ENCODE measurements at regions not wholly inside any gene's neighbourhood (a gene's known extent, or its start where the extent isn't known, plus 50 kb on each side); places are given as distances from the start of the nearest gene placed in this dataset.

DNA sequence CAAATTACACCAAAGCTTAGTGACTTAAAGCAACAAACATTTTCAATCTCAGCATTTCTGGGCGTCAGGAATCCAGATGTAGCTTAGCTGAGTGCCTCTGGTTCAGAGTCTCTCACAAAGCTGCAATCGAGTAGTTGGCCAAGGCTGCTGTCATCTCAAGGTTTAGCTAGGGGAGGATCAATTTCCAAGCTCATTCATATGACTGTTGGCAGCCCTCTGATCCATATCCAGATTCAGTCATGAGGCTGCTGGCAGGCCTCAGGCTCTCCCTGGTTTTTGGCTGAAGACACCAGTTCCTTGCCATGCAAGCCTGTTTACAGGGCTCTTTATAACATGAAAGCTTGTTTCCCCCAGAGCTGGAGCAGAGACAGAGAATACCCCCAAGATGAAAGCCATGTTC is 419.5 kb upstream of the TLE4 start:
- WGBS, 2 experiments (ENCODE audit: extremely low coverage in 1 of 2, insufficient coverage in 1 of 2, insufficient read length in 1 of 2, insufficient replicate concordance in 2 of 2, low coverage in 1 of 2, low lambda C conversion rate in 2 of 2, missing lambda C conversion rate in 1 of 2): 83% methylated on average over 2 of the region's 2 CpGs; no CpG with 5 or more reads in 1 of the 2 experiments
- no peak overlapping the region for H2BK15ac ChIP-seq (ENCODE audit: low read length)
- no peak overlapping the region for H3K56ac ChIP-seq (replicated peaks; ENCODE audit: insufficient read length, low read depth, low read length)
- no peak overlapping the region for H3K23ac ChIP-seq (ENCODE audit: insufficient read length)
- no peak overlapping the region for H3K27ac ChIP-seq (ENCODE audit: low read depth, low read length)
- H3K9ac ChIP-seq (replicated peaks in 1 of 4; ENCODE audit: extremely low read depth in 1 of 4, low read depth in 3 of 4, low read length in 3 of 4): no peak overlapping the region
- H3K23me2 ChIP-seq (ENCODE audit: low read depth, low read length): no peaks in the 10 kb centered on the region
- H2BK5ac ChIP-seq (ENCODE audit: low read depth, low read length): no peak overlapping the region
- no peak for TF ChIP-seq NANOG (IDR thresholded peaks at IDR 0.05; ENCODE audit: insufficient read depth, low read depth, low read length, poor library complexity, severe bottlenecking)
- no peak for TF ChIP-seq CBX5 (IDR thresholded peaks at IDR 0.05; ENCODE audit: low read depth, low read length)
- TF ChIP-seq HDAC2 (IDR thresholded peaks at IDR 0.05; ENCODE audit: borderline replicate concordance in 1 of 2, low read depth in 2 of 2, low read length in 2 of 2): no peak
- ChIA-PET POLR2A (ENCODE audit: partially characterized antibody) (no interaction called here), CTCF (ENCODE audit: partially characterized antibody) (interaction anchor here (0.6 to 2.3 kb wide), 8 partner anchors 7 to 241 kb away, joined by 3 to 11 read pairs (median 4); no protein-coding TSS in a partner anchor)
- no peak overlapping the region for H2BK120ac ChIP-seq (replicated peaks; ENCODE audit: low read depth, low read length)
- no peak overlapping the region for H2BK20ac ChIP-seq (ENCODE audit: low read length)
- no peaks in the 10 kb centered on the region for H3K79me1 ChIP-seq (ENCODE audit: low read depth, low read length)
- no peaks in the 10 kb centered on the region for H3K79me2 ChIP-seq (ENCODE audit: control insufficient read depth in 1 of 2, insufficient read depth in 2 of 2, low read length in 2 of 2)
- H4K5ac ChIP-seq (ENCODE audit: insufficient read length, low read depth, low read length): no peak overlapping the region
- no peak overlapping the region for H3K4me2 ChIP-seq (ENCODE audit: insufficient read depth in 1 of 2, low read depth in 2 of 2, low read length in 2 of 2)
- no peak overlapping the region for H2BK12ac ChIP-seq (ENCODE audit: low read depth, low read length)
- H3K36me3 ChIP-seq (ENCODE audit: control insufficient read depth in 2 of 4, insufficient read depth in 4 of 4, low read length in 3 of 4): no peaks in the 10 kb centered on the region
- no peak overlapping the region for H3K4ac ChIP-seq (replicated peaks; ENCODE audit: insufficient read length, low read depth, low read length)
- no peaks in the 10 kb centered on the region for H4K20me1 ChIP-seq (replicated peaks in 1 of 2; ENCODE audit: control insufficient read depth in 1 of 2, insufficient read depth in 2 of 2, low read length in 2 of 2)
- H2AK5ac ChIP-seq (ENCODE audit: low read depth, low read length): no peak overlapping the region
- H3K18ac ChIP-seq (ENCODE audit: extremely low read depth, low read length): no peak overlapping the region
- no peak overlapping the region for H4K8ac ChIP-seq (ENCODE audit: extremely low read depth, insufficient read depth, low read length)
- H3K4me3 ChIP-seq (ENCODE audit: extremely low read depth in 1 of 4, insufficient read depth in 2 of 4, low read depth in 3 of 4, low read length in 4 of 4): no peak overlapping the region
- DNase-seq (ENCODE audit: low read depth in 1 of 2, low spot score in 2 of 2): no peak
- no peak overlapping the region for H3K14ac ChIP-seq (ENCODE audit: insufficient read length)
- H3K4me1 ChIP-seq (replicated peaks in 1 of 4; ENCODE audit: control insufficient read depth in 3 of 4, insufficient read depth in 4 of 4, low read length in 3 of 4): no peaks in the 10 kb centered on the region
- H3K27me3 ChIP-seq (replicated peaks in 1 of 4; ENCODE audit: control insufficient read depth in 3 of 4, extremely low read depth in 1 of 4, insufficient read depth in 3 of 4, low read length in 3 of 4): no peaks in the 10 kb centered on the region
- H2AFZ ChIP-seq (ENCODE audit: low read length): no peak overlapping the region
- no peaks in the 10 kb centered on the region for H3K9me3 ChIP-seq (ENCODE audit: insufficient read depth in 2 of 2, low read depth in 1 of 2, low read length in 1 of 2)
- no peak overlapping the region for H4K91ac ChIP-seq (replicated peaks; ENCODE audit: insufficient read length, low read length)
- FAIRE-seq: peak; percentile 13
